ENCODE measurements at regions not wholly inside any gene's neighbourhood (a gene's known extent, or its start where the extent isn't known, plus 50 kb on each side); places are given as distances from the start of the nearest gene placed in this dataset.
"Not testable (repeated sequence)": the region's sequence is repeated elsewhere in the genome, so short reads cannot be mapped to it uniquely, and the experiment has no call there.

GRCh38 chr15:99796940-99797870, 64.0 kb upstream of the LYSMD4 start:
- peak; percentile 15; the same call in 1 of the 2 replicates for TF ChIP-seq CTCF (IDR thresholded peaks at IDR 0.05)
- not testable (repeated sequence) for TF ChIP-seq ZFX (IDR thresholded peaks at IDR 0.05; ENCODE audit: borderline replicate concordance)
